ENCODE measurements at regions not wholly inside any gene's neighbourhood (a gene's known extent, or its start where the extent isn't known, plus 50 kb on each side); places are given as distances from the start of the nearest gene placed in this dataset.
A peak's percentile ranks its signal among the peaks of the same experiment; 100 is the strongest.

GRCh38 chr1:184254849-184255248 lies 132.0 kb upstream of the C1orf21 start:
- no peak for DNase-seq (ENCODE audit: low read depth)
- H3K4me3 ChIP-seq (ENCODE audit: control insufficient read depth, low read depth, low read length), result no peak overlapping the region
- TF ChIP-seq CTCF (IDR thresholded peaks at IDR 0.05; ENCODE audit: control insufficient read depth, insufficient read depth, low read depth, low read length, missing control alignments), result no peak

GRCh38 chr1:184255560-184255959 lies 131.3 kb upstream of the C1orf21 start:
- no peak for DNase-seq (ENCODE audit: low read depth)
- no peak for TF ChIP-seq CTCF (IDR thresholded peaks at IDR 0.05; ENCODE audit: control insufficient read depth, insufficient read depth, low read depth, low read length, missing control alignments)
- H3K4me3 ChIP-seq (ENCODE audit: control insufficient read depth, low read depth, low read length), result no peak overlapping the region

- no peak for TF ChIP-seq CTCF (IDR thresholded peaks at IDR 0.05; ENCODE audit: control insufficient read depth, insufficient read depth, low read depth, low read length, missing control alignments)
- DNase-seq (ENCODE audit: low read depth), result no peak
- no peak overlapping the region for H3K4me3 ChIP-seq (ENCODE audit: control insufficient read depth, low read depth, low read length)
Measured at GRCh38 chr1:184257873-184258272, 129.0 kb upstream of the C1orf21 start.

GRCh38 chr1:184258525-184258924 lies 128.3 kb upstream of the C1orf21 start:
- DNase-seq (ENCODE audit: low read depth), result no peak
- TF ChIP-seq CTCF (IDR thresholded peaks at IDR 0.05; ENCODE audit: control insufficient read depth, insufficient read depth, low read depth, low read length, missing control alignments), result no peak
- no peak overlapping the region for H3K4me3 ChIP-seq (ENCODE audit: control insufficient read depth, low read depth, low read length)

- no peak for TF ChIP-seq CTCF (IDR thresholded peaks at IDR 0.05; ENCODE audit: control insufficient read depth, insufficient read depth, low read depth, low read length, missing control alignments)
Measured at GRCh38 chr1:184260382-184260781, 126.4 kb upstream of the C1orf21 start.

GRCh38 chr1:184262109-184262508 lies 124.7 kb upstream of the C1orf21 start:
- H3K4me3 ChIP-seq (ENCODE audit: control insufficient read depth, low read depth, low read length), result no peak overlapping the region
- TF ChIP-seq CTCF (IDR thresholded peaks at IDR 0.05; ENCODE audit: control insufficient read depth, insufficient read depth, low read depth, low read length, missing control alignments), result no peak
- no peak for DNase-seq (ENCODE audit: low read depth)

More at GRCh38 chr1:184260382-184260781, 126.4 kb upstream of the C1orf21 start:
- no peak overlapping the region for H3K4me3 ChIP-seq (ENCODE audit: control insufficient read depth, low read depth, low read length)
- peak; percentile 59 for DNase-seq (ENCODE audit: low read depth)

- no peak overlapping the region for H3K4me3 ChIP-seq (ENCODE audit: control insufficient read depth, low read depth, low read length)
- no peak for TF ChIP-seq CTCF (IDR thresholded peaks at IDR 0.05; ENCODE audit: control insufficient read depth, insufficient read depth, low read depth, low read length, missing control alignments)
- no peak for DNase-seq (ENCODE audit: low read depth)
Measured at GRCh38 chr1:184267747-184268146, 119.1 kb upstream of the C1orf21 start.
